ENCODE measurements at regions not wholly inside any gene's neighbourhood (a gene's known extent, or its start where the extent isn't known, plus 50 kb on each side); places are given as distances from the start of the nearest gene placed in this dataset.

DNA sequence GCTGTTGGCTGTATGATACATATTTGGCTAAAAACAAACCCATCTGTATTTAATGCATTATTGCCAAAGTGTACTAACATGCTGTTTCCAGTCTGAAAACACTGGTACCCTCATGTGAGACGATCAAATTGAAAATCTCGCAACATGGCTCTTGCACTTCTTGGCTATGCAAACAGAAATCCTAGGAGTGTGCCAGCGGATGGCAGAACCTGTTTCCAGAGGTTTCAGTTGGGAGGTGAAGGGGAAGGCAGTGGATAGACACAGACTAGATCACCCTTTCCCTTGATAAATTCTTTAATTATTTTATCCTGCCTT is 350.3 kb downstream of the TUSC7 start:
- WGBS, result 95% methylated on average over 3 of the region's 3 CpGs
- no peaks in the 10 kb centered on the region for H3K27me3 ChIP-seq (ENCODE audit: control insufficient read depth in 2 of 2, insufficient read depth in 1 of 2, low read length in 1 of 2)
- H3K4me1 ChIP-seq (ENCODE audit: control insufficient read depth in 2 of 2, insufficient read depth in 2 of 2, low read length in 2 of 2), result no peaks in the 10 kb centered on the region
- no peaks in the 10 kb centered on the region for H3K9me3 ChIP-seq (ENCODE audit: control insufficient read depth in 2 of 2, insufficient read depth in 1 of 2, low read length in 1 of 2)
- H3K27ac ChIP-seq (ENCODE audit: low read depth in 1 of 2, low read length in 1 of 2), result no peak overlapping the region
- no peak for DNase-seq (ENCODE audit: low read depth in 6 of 9, low spot score in 9 of 9)
- H3K36me3 ChIP-seq (ENCODE audit: control insufficient read depth in 2 of 2, insufficient read depth in 2 of 2, low read length in 1 of 2), result no peaks in the 10 kb centered on the region
- no peak overlapping the region for H3K4me3 ChIP-seq (ENCODE audit: low read length in 2 of 2)

- Histone ChIP-seq H3K36me3 (ENCODE audit: control insufficient read depth in 2 of 2, insufficient read depth in 2 of 2, low read length in 1 of 2) (no peaks in the 10 kb centered on the region), H3K27ac (ENCODE audit: low read depth in 1 of 2, low read length in 1 of 2) (no peak overlapping the region), H3K4me3 (ENCODE audit: low read length in 2 of 2) (no peak overlapping the region), H3K4me1 (ENCODE audit: control insufficient read depth in 2 of 2, insufficient read depth in 2 of 2, low read length in 2 of 2) (no peaks in the 10 kb centered on the region), H3K27me3 (ENCODE audit: control insufficient read depth in 2 of 2, insufficient read depth in 1 of 2, low read length in 1 of 2) (no peaks in the 10 kb centered on the region), H3K9me3 (ENCODE audit: control insufficient read depth in 2 of 2, insufficient read depth in 1 of 2, low read length in 1 of 2) (no peaks in the 10 kb centered on the region)
- no peak for DNase-seq (ENCODE audit: low read depth in 6 of 9, low spot score in 9 of 9)
- 81% methylated on average over 1 of the region's 1 CpG for WGBS
Observed at GRCh38 chr3:117063930-117064329, 354.4 kb downstream of the TUSC7 start.

DNA sequence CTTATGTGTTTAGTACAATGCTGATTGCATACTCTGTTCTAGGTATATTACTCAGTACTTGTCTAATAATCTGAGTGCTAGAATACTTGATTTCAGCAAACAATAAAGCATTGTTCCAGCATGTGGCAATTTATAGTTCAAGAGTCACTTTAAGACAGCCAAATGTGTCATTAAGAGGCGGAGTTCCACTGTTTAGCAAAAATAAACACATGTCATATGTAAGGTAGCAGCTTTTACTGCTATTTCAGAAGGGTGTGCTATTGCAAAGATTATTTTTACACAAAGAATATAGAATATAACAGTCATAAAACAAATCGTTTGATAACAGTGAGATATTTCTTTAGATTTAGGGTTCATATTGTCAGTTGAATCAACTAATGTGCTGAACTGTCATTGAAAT is 358.7 kb downstream of the TUSC7 start:
- no peaks in the 10 kb centered on the region for H3K36me3 ChIP-seq (ENCODE audit: control insufficient read depth in 2 of 2, insufficient read depth in 2 of 2, low read length in 1 of 2)
- 93% methylated on average over 2 of the region's 2 CpGs for WGBS
- no peak overlapping the region for H3K4me3 ChIP-seq (ENCODE audit: low read length in 2 of 2)
- no peak for DNase-seq (ENCODE audit: low read depth in 6 of 9, low spot score in 9 of 9)
- H3K9me3 ChIP-seq (ENCODE audit: control insufficient read depth in 2 of 2, insufficient read depth in 1 of 2, low read length in 1 of 2), result no peaks in the 10 kb centered on the region
- no peaks in the 10 kb centered on the region for H3K27me3 ChIP-seq (ENCODE audit: control insufficient read depth in 2 of 2, insufficient read depth in 1 of 2, low read length in 1 of 2)
- H3K27ac ChIP-seq (ENCODE audit: low read depth in 1 of 2, low read length in 1 of 2), result no peak overlapping the region
- H3K4me1 ChIP-seq (ENCODE audit: control insufficient read depth in 2 of 2, insufficient read depth in 2 of 2, low read length in 2 of 2), result no peaks in the 10 kb centered on the region

DNA sequence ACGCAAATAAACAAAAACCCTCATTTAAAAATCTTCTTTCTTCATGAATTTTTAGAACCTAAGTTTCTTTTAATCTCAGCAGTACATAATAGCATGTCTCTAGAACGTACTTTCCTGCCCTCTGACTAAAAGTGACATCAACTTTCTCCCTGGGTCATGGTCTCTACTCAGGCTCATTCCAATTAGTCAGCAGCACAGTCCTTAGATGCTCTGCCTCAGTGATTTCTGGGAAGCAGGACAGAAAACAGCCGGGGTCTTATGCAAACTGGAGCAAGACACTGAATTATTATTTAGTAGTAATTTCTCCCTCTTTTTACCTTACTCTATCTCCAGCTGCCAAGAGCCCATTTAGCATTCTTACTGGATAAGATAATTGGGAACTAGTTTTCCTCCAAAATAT is 365.2 kb downstream of the TUSC7 start:
- Histone ChIP-seq H3K36me3 (ENCODE audit: control insufficient read depth in 2 of 2, insufficient read depth in 2 of 2, low read length in 1 of 2) (no peaks in the 10 kb centered on the region), H3K9me3 (ENCODE audit: control insufficient read depth in 2 of 2, insufficient read depth in 1 of 2, low read length in 1 of 2) (no peaks in the 10 kb centered on the region), H3K27ac (ENCODE audit: low read depth in 1 of 2, low read length in 1 of 2) (no peak overlapping the region), H3K4me1 (ENCODE audit: control insufficient read depth in 2 of 2, insufficient read depth in 2 of 2, low read length in 2 of 2) (no peaks in the 10 kb centered on the region), H3K27me3 (ENCODE audit: control insufficient read depth in 2 of 2, insufficient read depth in 1 of 2, low read length in 1 of 2) (no peaks in the 10 kb centered on the region), H3K4me3 (ENCODE audit: low read length in 2 of 2) (no peak overlapping the region)
- DNase-seq (ENCODE audit: low read depth in 6 of 9, low spot score in 9 of 9), result no peak
- WGBS, result 80% methylated on average over 3 of the region's 3 CpGs

DNA sequence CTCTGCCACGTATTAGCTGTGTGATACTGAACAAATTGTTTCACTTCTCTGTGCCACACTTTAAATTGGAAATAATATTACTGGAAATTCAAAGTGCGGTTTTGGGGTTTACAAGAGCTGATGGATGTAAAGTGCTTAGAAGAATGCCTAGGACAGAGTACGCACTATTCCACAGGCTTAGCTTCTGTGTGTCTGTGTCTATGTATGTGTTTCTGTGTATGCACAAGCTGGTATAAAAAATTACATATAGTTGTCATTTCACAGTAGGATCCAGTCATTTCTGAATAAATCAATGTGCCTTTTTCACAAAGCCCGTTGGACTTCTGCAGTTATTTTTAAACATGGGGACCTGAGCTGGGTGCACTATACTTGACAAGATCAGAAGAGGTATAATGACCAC is 370.4 kb downstream of the TUSC7 start:
- WGBS, result 86% methylated on average over 4 of the region's 4 CpGs
- no peak overlapping the region for H3K27ac ChIP-seq (ENCODE audit: low read depth in 1 of 2, low read length in 1 of 2)
- no peaks in the 10 kb centered on the region for H3K36me3 ChIP-seq (ENCODE audit: control insufficient read depth in 2 of 2, insufficient read depth in 2 of 2, low read length in 1 of 2)
- H3K9me3 ChIP-seq (ENCODE audit: control insufficient read depth in 2 of 2, insufficient read depth in 1 of 2, low read length in 1 of 2), result no peaks in the 10 kb centered on the region
- H3K4me1 ChIP-seq (ENCODE audit: control insufficient read depth in 2 of 2, insufficient read depth in 2 of 2, low read length in 2 of 2), result no peaks in the 10 kb centered on the region
- no peaks in the 10 kb centered on the region for H3K27me3 ChIP-seq (ENCODE audit: control insufficient read depth in 2 of 2, insufficient read depth in 1 of 2, low read length in 1 of 2)
- DNase-seq (ENCODE audit: low read depth in 6 of 9, low spot score in 9 of 9), result no peak
- no peak overlapping the region for H3K4me3 ChIP-seq (ENCODE audit: low read length in 2 of 2)

GRCh38 chr3:117080872-117081271 is 371.3 kb downstream of the TUSC7 start:
- no peak for DNase-seq (ENCODE audit: low read depth in 6 of 9, low spot score in 9 of 9)
- no peaks in the 10 kb centered on the region for H3K27me3 ChIP-seq (ENCODE audit: control insufficient read depth in 2 of 2, insufficient read depth in 1 of 2, low read length in 1 of 2)
- H3K9me3 ChIP-seq (ENCODE audit: control insufficient read depth in 2 of 2, insufficient read depth in 1 of 2, low read length in 1 of 2), result no peaks in the 10 kb centered on the region
- H3K36me3 ChIP-seq (ENCODE audit: control insufficient read depth in 2 of 2, insufficient read depth in 2 of 2, low read length in 1 of 2), result no peaks in the 10 kb centered on the region
- WGBS, result 92% methylated on average over 2 of the region's 2 CpGs
- H3K4me3 ChIP-seq (ENCODE audit: low read length in 2 of 2), result no peak overlapping the region
- H3K4me1 ChIP-seq (ENCODE audit: control insufficient read depth in 2 of 2, insufficient read depth in 2 of 2, low read length in 2 of 2), result no peaks in the 10 kb centered on the region
- H3K27ac ChIP-seq (ENCODE audit: low read depth in 1 of 2, low read length in 1 of 2), result no peak overlapping the region

DNA sequence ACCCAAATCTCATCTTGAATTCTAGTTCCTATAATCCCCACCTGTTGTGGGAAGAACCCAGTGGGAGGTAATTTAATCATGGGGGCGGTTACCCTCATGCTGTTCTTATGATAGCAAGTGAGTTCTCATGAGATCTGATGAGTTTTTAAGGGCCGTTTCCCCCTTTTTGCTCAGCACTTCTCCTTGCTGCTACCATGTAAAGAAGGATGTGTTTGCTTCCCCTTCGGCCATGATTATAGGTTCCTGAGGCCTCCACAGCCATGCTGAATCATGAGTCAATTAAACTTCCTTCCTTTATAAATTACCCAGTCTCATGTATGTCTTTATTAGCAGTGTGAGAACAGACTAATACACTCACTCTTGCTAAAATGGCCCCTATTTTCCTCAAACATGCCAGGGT is 374.7 kb downstream of the TUSC7 start:
- Histone ChIP-seq H3K27ac (ENCODE audit: low read depth in 1 of 2, low read length in 1 of 2) (no peak overlapping the region), H3K4me3 (ENCODE audit: low read length in 2 of 2) (no peak overlapping the region)
- WGBS, result 55% methylated on average over 3 of the region's 3 CpGs

DNA sequence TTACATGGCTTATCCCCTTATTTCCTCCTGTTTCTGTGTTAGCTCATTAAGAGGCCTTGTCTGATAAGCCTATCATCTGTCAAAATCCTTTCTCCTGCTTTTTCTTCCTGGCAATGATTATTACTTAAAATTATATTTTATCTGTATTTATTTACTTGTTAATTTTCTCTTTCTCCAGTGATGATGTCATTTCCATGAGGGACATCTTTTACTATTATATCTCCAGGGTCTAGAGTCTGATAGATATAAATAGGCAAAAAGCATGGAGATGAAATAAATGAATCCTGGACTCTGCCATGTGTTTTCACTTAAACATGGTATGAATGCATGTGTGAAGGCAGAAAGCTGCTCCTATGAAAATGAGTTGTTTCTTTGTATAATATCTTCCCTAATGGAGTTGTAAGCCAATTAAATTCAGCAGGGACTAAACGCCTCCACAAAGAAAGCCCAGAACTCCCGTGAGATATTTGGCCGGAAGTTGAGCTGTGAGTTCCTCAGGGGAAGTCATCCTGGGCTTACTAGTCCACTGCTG is 375.2 kb downstream of the TUSC7 start:
- 0% methylated on average over 3 of the region's 3 CpGs for WGBS
- DNase-seq (ENCODE audit: low read depth in 6 of 9, low spot score in 9 of 9), result no peak
- no peaks in the 10 kb centered on the region for H3K4me1 ChIP-seq (ENCODE audit: control insufficient read depth in 2 of 2, insufficient read depth in 2 of 2, low read length in 2 of 2)

More for the DNA sequence above, 374.7 kb downstream of the TUSC7 start:
- Histone ChIP-seq H3K36me3 (ENCODE audit: control insufficient read depth in 2 of 2, insufficient read depth in 2 of 2, low read length in 1 of 2) (no peaks in the 10 kb centered on the region), H3K27me3 (ENCODE audit: control insufficient read depth in 2 of 2, insufficient read depth in 1 of 2, low read length in 1 of 2) (no peaks in the 10 kb centered on the region), H3K9me3 (ENCODE audit: control insufficient read depth in 2 of 2, insufficient read depth in 1 of 2, low read length in 1 of 2) (no peaks in the 10 kb centered on the region), H3K4me1 (ENCODE audit: control insufficient read depth in 2 of 2, insufficient read depth in 2 of 2, low read length in 2 of 2) (no peaks in the 10 kb centered on the region)
- no peak for DNase-seq (ENCODE audit: low read depth in 6 of 9, low spot score in 9 of 9)

DNA sequence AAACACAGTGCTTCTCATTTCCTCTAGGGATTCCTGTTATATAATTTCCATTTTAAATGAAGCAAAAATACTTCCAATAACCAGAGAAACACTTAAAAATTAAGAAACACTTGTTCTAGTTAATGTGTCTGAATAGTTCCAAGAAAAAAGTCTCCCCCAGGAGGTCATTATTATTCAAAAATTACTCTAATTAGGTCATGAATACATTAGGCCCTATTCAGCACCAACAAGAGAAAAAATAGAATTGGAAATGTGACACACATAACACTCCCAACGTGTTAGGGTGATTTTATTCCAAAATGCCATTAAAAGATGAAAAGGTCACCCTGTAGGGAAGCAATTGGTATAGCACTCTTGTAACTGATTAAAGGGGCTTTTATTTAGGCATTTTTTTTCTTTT is 382.1 kb downstream of the TUSC7 start:
- Histone ChIP-seq H3K27ac (ENCODE audit: low read depth in 1 of 2, low read length in 1 of 2) (no peak overlapping the region), H3K36me3 (ENCODE audit: control insufficient read depth in 2 of 2, insufficient read depth in 2 of 2, low read length in 1 of 2) (no peaks in the 10 kb centered on the region), H3K9me3 (ENCODE audit: control insufficient read depth in 2 of 2, insufficient read depth in 1 of 2, low read length in 1 of 2) (no peaks in the 10 kb centered on the region), H3K27me3 (ENCODE audit: control insufficient read depth in 2 of 2, insufficient read depth in 1 of 2, low read length in 1 of 2) (no peaks in the 10 kb centered on the region), H3K4me3 (ENCODE audit: low read length in 2 of 2) (no peak overlapping the region), H3K4me1 (ENCODE audit: control insufficient read depth in 2 of 2, insufficient read depth in 2 of 2, low read length in 2 of 2) (no peaks in the 10 kb centered on the region)
- no peak for DNase-seq (ENCODE audit: low read depth in 6 of 9, low spot score in 9 of 9)
- 70% methylated on average over 1 of the region's 1 CpG for WGBS

More for the DNA sequence above, 375.2 kb downstream of the TUSC7 start:
- Histone ChIP-seq H3K4me3 (ENCODE audit: low read length in 2 of 2) (no peak overlapping the region), H3K9me3 (ENCODE audit: control insufficient read depth in 2 of 2, insufficient read depth in 1 of 2, low read length in 1 of 2) (no peaks in the 10 kb centered on the region), H3K27me3 (ENCODE audit: control insufficient read depth in 2 of 2, insufficient read depth in 1 of 2, low read length in 1 of 2) (no peaks in the 10 kb centered on the region), H3K27ac (ENCODE audit: low read depth in 1 of 2, low read length in 1 of 2) (no peak overlapping the region), H3K36me3 (ENCODE audit: control insufficient read depth in 2 of 2, insufficient read depth in 2 of 2, low read length in 1 of 2) (no peaks in the 10 kb centered on the region)

- no peaks in the 10 kb centered on the region for H3K27me3 ChIP-seq (ENCODE audit: control insufficient read depth in 2 of 2, insufficient read depth in 1 of 2, low read length in 1 of 2)
- H3K4me1 ChIP-seq (ENCODE audit: control insufficient read depth in 2 of 2, insufficient read depth in 2 of 2, low read length in 2 of 2), result no peaks in the 10 kb centered on the region
- H3K27ac ChIP-seq (ENCODE audit: low read depth in 1 of 2, low read length in 1 of 2), result no peak overlapping the region
- WGBS, result 90% methylated on average over 4 of the region's 4 CpGs
- H3K9me3 ChIP-seq (ENCODE audit: control insufficient read depth in 2 of 2, insufficient read depth in 1 of 2, low read length in 1 of 2), result no peaks in the 10 kb centered on the region
- no peaks in the 10 kb centered on the region for H3K36me3 ChIP-seq (ENCODE audit: control insufficient read depth in 2 of 2, insufficient read depth in 2 of 2, low read length in 1 of 2)
- no peak overlapping the region for H3K4me3 ChIP-seq (ENCODE audit: low read length in 2 of 2)
- no peak for DNase-seq (ENCODE audit: low read depth in 6 of 9, low spot score in 9 of 9)
Observed at GRCh38 chr3:117096549-117096948, 387.0 kb downstream of the TUSC7 start.
